Inflammatory macrophage treated with lipopolysaccharide for 1 hour (primary cell): ENCODE measurements at regions not wholly inside any gene's neighbourhood (a gene's known extent, or its start where the extent isn't known, plus 50 kb on each side); places are given as distances from the start of the nearest gene placed in this dataset.
"Not testable (repeated sequence)": the region's sequence is repeated elsewhere in the genome, so short reads cannot be mapped to it uniquely, and the experiment has no call there.

Experiments used
- DNase-seq, 2 donors: peaks; one replicate each; pipeline ENCODE4 v3.0.0-alpha.2; 2020 to 2022

GRCh38 chr1:222057162-222057561 lies 315.3 kb upstream of the DUSP10 start:
- DNase-seq, result peak in 1 of 2 donors; percentile 8

GRCh38 chr1:222054416-222054815 lies 312.5 kb upstream of the DUSP10 start:
- DNase-seq, result no peak

- DNase-seq, result no peak
Measured at GRCh38 chr1:222053790-222054294, 312.0 kb upstream of the DUSP10 start.

GRCh38 chr1:222051311-222051710 lies 309.4 kb upstream of the DUSP10 start:
- not testable (repeated sequence) for DNase-seq

- DNase-seq, result not testable (repeated sequence)
Measured at GRCh38 chr1:222049661-222050060, 307.8 kb upstream of the DUSP10 start.

GRCh38 chr1:222049176-222049575 lies 307.3 kb upstream of the DUSP10 start:
- DNase-seq, result no peak

- DNase-seq, result peak; percentile 6 to 26
Measured at GRCh38 chr1:222048094-222048595, 306.3 kb upstream of the DUSP10 start.

GRCh38 chr1:222047366-222047765 lies 305.5 kb upstream of the DUSP10 start:
- DNase-seq, result no peak

- no peak for DNase-seq
Measured at GRCh38 chr1:222046684-222047263, 304.9 kb upstream of the DUSP10 start.

- DNase-seq, result no peak
Measured at GRCh38 chr1:222045786-222046185, 303.9 kb upstream of the DUSP10 start.

- DNase-seq, result no peak
Measured at GRCh38 chr1:222045236-222045635, 303.3 kb upstream of the DUSP10 start.

- no peak for DNase-seq
Measured at GRCh38 chr1:222043444-222044292, 301.8 kb upstream of the DUSP10 start.

GRCh38 chr1:222042120-222042519 lies 300.2 kb upstream of the DUSP10 start:
- no peak for DNase-seq

- no peak for DNase-seq
Measured at GRCh38 chr1:222040955-222041354, 299.1 kb upstream of the DUSP10 start.

GRCh38 chr1:222040121-222040805 lies 298.4 kb upstream of the DUSP10 start:
- no peak for DNase-seq

- DNase-seq, result no peak
Measured at GRCh38 chr1:222038971-222039370, 297.1 kb upstream of the DUSP10 start.

GRCh38 chr1:222037720-222038119 lies 295.8 kb upstream of the DUSP10 start:
- DNase-seq, result no peak

- DNase-seq, result no peak
Measured at GRCh38 chr1:222034790-222035189, 292.9 kb upstream of the DUSP10 start.

- no peak for DNase-seq
Measured at GRCh38 chr1:222033450-222033849, 291.6 kb upstream of the DUSP10 start.

- DNase-seq, result no peak
Measured at GRCh38 chr1:222031318-222031717, 289.4 kb upstream of the DUSP10 start.

- DNase-seq, result no peak
Measured at GRCh38 chr1:222028676-222029075, 286.8 kb upstream of the DUSP10 start.

GRCh38 chr1:222028116-222028515 lies 286.2 kb upstream of the DUSP10 start:
- DNase-seq, result no peak

GRCh38 chr1:222026280-222026679 lies 284.4 kb upstream of the DUSP10 start:
- DNase-seq, result no peak
